ENCODE measurements at regions not wholly inside any gene's neighbourhood (a gene's known extent, or its start where the extent isn't known, plus 50 kb on each side); places are given as distances from the start of the nearest gene placed in this dataset.

DNA sequence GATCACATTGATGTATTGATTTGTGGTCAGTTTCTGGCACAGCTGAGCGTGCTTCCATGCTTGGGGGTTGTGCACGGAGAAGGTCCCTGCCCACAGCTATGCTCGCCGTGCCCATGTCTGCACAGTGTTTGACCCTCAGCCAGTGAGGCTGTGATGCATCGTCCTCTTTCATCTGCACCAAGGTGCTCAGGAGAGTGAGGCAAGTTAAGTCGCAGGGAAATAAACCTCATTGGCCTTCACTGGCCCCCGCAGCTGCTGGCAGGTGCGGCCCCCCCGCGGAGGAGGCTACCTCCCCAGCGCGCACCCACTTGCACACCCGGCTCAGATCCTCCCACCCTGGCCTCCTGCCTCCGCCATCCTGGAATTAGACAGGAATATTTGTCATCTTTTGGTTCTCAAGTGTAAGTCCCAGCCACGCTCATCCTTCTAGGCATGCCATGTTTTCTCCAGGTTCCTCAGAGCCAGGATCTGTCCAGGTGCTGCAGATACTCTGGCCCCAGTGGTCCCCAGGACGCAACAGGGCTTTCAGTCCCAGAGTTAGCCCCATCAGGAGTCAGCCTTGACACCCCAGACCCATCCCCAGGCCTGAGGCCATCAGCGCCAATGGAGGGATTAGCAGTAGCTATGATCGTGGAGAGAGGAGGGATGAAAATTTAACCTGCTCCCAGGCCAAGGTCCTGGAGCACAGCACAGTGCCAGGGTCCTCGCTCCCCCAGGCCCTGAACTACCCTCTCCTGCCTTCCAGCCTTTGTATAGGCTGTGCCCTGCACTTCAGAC lies 93.7 kb downstream of the OAT start:
- Histone ChIP-seq H3K27ac (replicated peaks; ENCODE audit: low read length) (no peak overlapping the region), H3K23ac (ENCODE audit: low read depth, low read length, poor library complexity) (no peak overlapping the region), H4K91ac (ENCODE audit: low read depth, low read length, poor library complexity) (no peak overlapping the region), H2BK120ac (ENCODE audit: low read depth, low read length) (no peak overlapping the region), H3K36me3 (replicated peaks in 1 of 2; ENCODE audit: control insufficient read depth in 2 of 2, insufficient read depth in 2 of 2, low read length in 2 of 2) (no peaks in the 10 kb centered on the region), H2BK15ac (ENCODE audit: low read length) (no peak overlapping the region), H2BK5ac (ENCODE audit: low read length) (peak overlapping the region; percentile 19), H2AK5ac (ENCODE audit: low read depth, low read length) (no peak overlapping the region), H3K4ac (ENCODE audit: low read length) (no peak overlapping the region), H2AFZ (ENCODE audit: low read length) (no peak overlapping the region), H3K14ac (ENCODE audit: low read length) (no peak overlapping the region), H3K27me3 (ENCODE audit: control insufficient read depth in 3 of 3, insufficient read depth in 3 of 3, low read depth in 1 of 3, low read length in 3 of 3) (peaks cover 0 to 7% (median 0%) of the 10 kb centered on the region in 3 experiments), H3K4me1 (ENCODE audit: control insufficient read depth in 2 of 2, insufficient read depth in 1 of 2, low read depth in 1 of 2, low read length in 2 of 2) (peaks cover 0 to 4% of the 10 kb centered on the region in 2 donors), H3K4me3 (ENCODE audit: low read length in 2 of 2) (no peak overlapping the region), H3K9me3 (replicated peaks in 1 of 2; ENCODE audit: control insufficient read depth in 2 of 2, insufficient read depth in 1 of 2, low read depth in 1 of 2, low read length in 2 of 2) (no peaks in the 10 kb centered on the region), H4K8ac (ENCODE audit: low read depth, low read length) (no peak overlapping the region), H3K9ac (ENCODE audit: low read depth, low read length, poor library complexity) (no peak overlapping the region), H3K4me2 (ENCODE audit: insufficient read depth, low read length, poor library complexity, severe bottlenecking) (no peak overlapping the region), H2BK12ac (ENCODE audit: low read length) (no peak overlapping the region), H3K79me1 (ENCODE audit: low read depth, low read length) (no peaks in the 10 kb centered on the region), H3K18ac (ENCODE audit: low read length) (peak overlapping the region; percentile 63)
- WGBS, 2 donors (ENCODE audit: extremely low coverage in 2 of 2, insufficient read length in 2 of 2, insufficient replicate concordance in 1 of 2): no CpG with 5 or more reads among the region's 19 CpGs
- no peak for DNase-seq (ENCODE audit: low spot score)

- Histone ChIP-seq H3K27me3 (ENCODE audit: control insufficient read depth in 3 of 3, insufficient read depth in 3 of 3, low read depth in 1 of 3, low read length in 3 of 3) (peaks cover 0 to 5% (median 0%) of the 10 kb centered on the region in 3 experiments), H4K91ac (ENCODE audit: low read depth, low read length, poor library complexity) (no peak overlapping the region), H3K27ac (replicated peaks; ENCODE audit: low read length) (no peak overlapping the region), H2BK12ac (ENCODE audit: low read length) (no peak overlapping the region), H4K8ac (ENCODE audit: low read depth, low read length) (no peak overlapping the region), H2AFZ (ENCODE audit: low read length) (no peak overlapping the region), H2BK120ac (ENCODE audit: low read depth, low read length) (no peak overlapping the region), H3K4me3 (ENCODE audit: low read length in 2 of 2) (no peak overlapping the region), H2AK5ac (ENCODE audit: low read depth, low read length) (no peak overlapping the region), H3K79me1 (ENCODE audit: low read depth, low read length) (no peaks in the 10 kb centered on the region), H3K18ac (ENCODE audit: low read length) (no peak overlapping the region), H3K36me3 (replicated peaks in 1 of 2; ENCODE audit: control insufficient read depth in 2 of 2, insufficient read depth in 2 of 2, low read length in 2 of 2) (no peaks in the 10 kb centered on the region), H3K9ac (ENCODE audit: low read depth, low read length, poor library complexity) (no peak overlapping the region), H3K9me3 (replicated peaks in 1 of 2; ENCODE audit: control insufficient read depth in 2 of 2, insufficient read depth in 1 of 2, low read depth in 1 of 2, low read length in 2 of 2) (no peaks in the 10 kb centered on the region), H3K4me2 (ENCODE audit: insufficient read depth, low read length, poor library complexity, severe bottlenecking) (no peak overlapping the region), H3K4ac (ENCODE audit: low read length) (no peak overlapping the region), H2BK15ac (ENCODE audit: low read length) (no peak overlapping the region), H3K23ac (ENCODE audit: low read depth, low read length, poor library complexity) (no peak overlapping the region), H3K14ac (ENCODE audit: low read length) (no peak overlapping the region), H2BK5ac (ENCODE audit: low read length) (no peak overlapping the region), H3K4me1 (ENCODE audit: control insufficient read depth in 2 of 2, insufficient read depth in 1 of 2, low read depth in 1 of 2, low read length in 2 of 2) (peaks cover 0 to 4% of the 10 kb centered on the region in 2 donors)
- no peak for DNase-seq (ENCODE audit: low spot score)
- no CpG with 5 or more reads among the region's 6 CpGs for WGBS, 2 donors (ENCODE audit: extremely low coverage in 2 of 2, insufficient read length in 2 of 2, insufficient replicate concordance in 1 of 2)
Observed at GRCh38 chr10:124324451-124324850, 94.3 kb downstream of the OAT start.

GRCh38 chr10:124323806-124324205 lies 94.9 kb downstream of the OAT start:
- no peak overlapping the region for H2BK15ac ChIP-seq (ENCODE audit: low read length)
- H2BK5ac ChIP-seq (ENCODE audit: low read length): no peak overlapping the region
- H3K18ac ChIP-seq (ENCODE audit: low read length): no peak overlapping the region
- no peak overlapping the region for H3K4ac ChIP-seq (ENCODE audit: low read length)
- no peak for DNase-seq (ENCODE audit: low spot score)
- H3K23ac ChIP-seq (ENCODE audit: low read depth, low read length, poor library complexity): no peak overlapping the region
- no peak overlapping the region for H4K8ac ChIP-seq (ENCODE audit: low read depth, low read length)
- no peak overlapping the region for H2BK120ac ChIP-seq (ENCODE audit: low read depth, low read length)
- H2AK5ac ChIP-seq (ENCODE audit: low read depth, low read length): no peak overlapping the region
- H2AFZ ChIP-seq (ENCODE audit: low read length): no peak overlapping the region
- no peaks in the 10 kb centered on the region for H3K36me3 ChIP-seq (replicated peaks in 1 of 2; ENCODE audit: control insufficient read depth in 2 of 2, insufficient read depth in 2 of 2, low read length in 2 of 2)
- peaks cover 0 to 3% (median 0%) of the 10 kb centered on the region in 3 experiments for H3K27me3 ChIP-seq (ENCODE audit: control insufficient read depth in 3 of 3, insufficient read depth in 3 of 3, low read depth in 1 of 3, low read length in 3 of 3)
- H3K9ac ChIP-seq (ENCODE audit: low read depth, low read length, poor library complexity): no peak overlapping the region
- H4K91ac ChIP-seq (ENCODE audit: low read depth, low read length, poor library complexity): no peak overlapping the region
- H3K4me2 ChIP-seq (ENCODE audit: insufficient read depth, low read length, poor library complexity, severe bottlenecking): no peak overlapping the region
- no peak overlapping the region for H3K14ac ChIP-seq (ENCODE audit: low read length)
- no peak overlapping the region for H3K27ac ChIP-seq (replicated peaks; ENCODE audit: low read length)
- H3K79me1 ChIP-seq (ENCODE audit: low read depth, low read length): no peaks in the 10 kb centered on the region
- H3K4me3 ChIP-seq (ENCODE audit: low read length in 2 of 2): no peak overlapping the region
- no peaks in the 10 kb centered on the region for H3K9me3 ChIP-seq (replicated peaks in 1 of 2; ENCODE audit: control insufficient read depth in 2 of 2, insufficient read depth in 1 of 2, low read depth in 1 of 2, low read length in 2 of 2)
- peaks cover 0 to 4% of the 10 kb centered on the region in 2 donors for H3K4me1 ChIP-seq (ENCODE audit: control insufficient read depth in 2 of 2, insufficient read depth in 1 of 2, low read depth in 1 of 2, low read length in 2 of 2)
- no CpG with 5 or more reads among the region's 5 CpGs for WGBS, 2 donors (ENCODE audit: extremely low coverage in 2 of 2, insufficient read length in 2 of 2, insufficient replicate concordance in 1 of 2)
- H2BK12ac ChIP-seq (ENCODE audit: low read length): no peak overlapping the region

- H4K8ac ChIP-seq (ENCODE audit: low read depth, low read length): no peak overlapping the region
- no peak overlapping the region for H3K4me3 ChIP-seq (ENCODE audit: low read length in 2 of 2)
- peaks cover 0 to 4% of the 10 kb centered on the region in 2 donors for H3K4me1 ChIP-seq (ENCODE audit: control insufficient read depth in 2 of 2, insufficient read depth in 1 of 2, low read depth in 1 of 2, low read length in 2 of 2)
- H2AFZ ChIP-seq (ENCODE audit: low read length): no peak overlapping the region
- H4K91ac ChIP-seq (ENCODE audit: low read depth, low read length, poor library complexity): no peak overlapping the region
- H3K18ac ChIP-seq (ENCODE audit: low read length): no peak overlapping the region
- no peaks in the 10 kb centered on the region for H3K79me1 ChIP-seq (ENCODE audit: low read depth, low read length)
- H3K23ac ChIP-seq (ENCODE audit: low read depth, low read length, poor library complexity): no peak overlapping the region
- no peaks in the 10 kb centered on the region for H3K36me3 ChIP-seq (replicated peaks in 1 of 2; ENCODE audit: control insufficient read depth in 2 of 2, insufficient read depth in 2 of 2, low read length in 2 of 2)
- no peak overlapping the region for H2BK120ac ChIP-seq (ENCODE audit: low read depth, low read length)
- no peak overlapping the region for H3K9ac ChIP-seq (ENCODE audit: low read depth, low read length, poor library complexity)
- H3K4me2 ChIP-seq (ENCODE audit: insufficient read depth, low read length, poor library complexity, severe bottlenecking): no peak overlapping the region
- DNase-seq (ENCODE audit: low spot score): no peak
- no CpG with 5 or more reads among the region's 11 CpGs for WGBS, 2 donors (ENCODE audit: extremely low coverage in 2 of 2, insufficient read length in 2 of 2, insufficient replicate concordance in 1 of 2)
- no peaks in the 10 kb centered on the region for H3K27me3 ChIP-seq (ENCODE audit: control insufficient read depth in 3 of 3, insufficient read depth in 3 of 3, low read depth in 1 of 3, low read length in 3 of 3)
- H3K27ac ChIP-seq (replicated peaks; ENCODE audit: low read length): no peak overlapping the region
- H3K14ac ChIP-seq (ENCODE audit: low read length): no peak overlapping the region
- no peak overlapping the region for H2BK12ac ChIP-seq (ENCODE audit: low read length)
- no peaks in the 10 kb centered on the region for H3K9me3 ChIP-seq (replicated peaks in 1 of 2; ENCODE audit: control insufficient read depth in 2 of 2, insufficient read depth in 1 of 2, low read depth in 1 of 2, low read length in 2 of 2)
- H2BK5ac ChIP-seq (ENCODE audit: low read length): no peak overlapping the region
- no peak overlapping the region for H2BK15ac ChIP-seq (ENCODE audit: low read length)
- H2AK5ac ChIP-seq (ENCODE audit: low read depth, low read length): no peak overlapping the region
- no peak overlapping the region for H3K4ac ChIP-seq (ENCODE audit: low read length)
Observed at GRCh38 chr10:124323111-124323725, 95.5 kb downstream of the OAT start.

Measured in neuronal stem cell (in vitro differentiated cells).